VCaP (cell line): ENCODE measurements at regions not wholly inside any gene's neighbourhood (a gene's known extent, or its start where the extent isn't known, plus 50 kb on each side); places are given as distances from the start of the nearest gene placed in this dataset.

Experiments used
- H3K27ac ChIP-seq: fragments of 450-650 bp; 2 replicates; pipeline ENCODE4 v1.5.1; 2017
- CTCF ChIP-seq: fragments of 450-650 bp; conservative IDR thresholded peaks from 2 replicates; pipeline ENCODE4 v1.5.1; 2017; ENCODE audit warnings: mild to moderate bottlenecking, moderate library complexity

- no peak for TF ChIP-seq CTCF
- H3K27ac ChIP-seq: no peak overlapping the region
These were observed 199.4 kb upstream of the ZNF217 start for GRCh38 chr20:53792946-53793536.

GRCh38 chr20:53789989-53790675 lies 196.5 kb upstream of the ZNF217 start:
- H3K27ac ChIP-seq: peak overlapping the region; percentile 95; the same call in 1 of the 2 replicates
- TF ChIP-seq CTCF: no peak

GRCh38 chr20:53788253-53789022 lies 194.8 kb upstream of the ZNF217 start:
- H3K27ac ChIP-seq: peak overlapping the region; percentile 95
- no peak for TF ChIP-seq CTCF

- peak overlapping the region; percentile 95 for H3K27ac ChIP-seq
These were observed 193.9 kb upstream of the ZNF217 start for GRCh38 chr20:53787491-53787931.

- peak; percentile 24; the same call in 1 of the 2 replicates for TF ChIP-seq CTCF
- peak overlapping the region; percentile 95 for H3K27ac ChIP-seq
These were observed 193.0 kb upstream of the ZNF217 start for GRCh38 chr20:53786445-53787267.

- H3K27ac ChIP-seq: peak overlapping the region; percentile 95
- no peak for TF ChIP-seq CTCF
These were observed 192.4 kb upstream of the ZNF217 start for GRCh38 chr20:53786071-53786444.

GRCh38 chr20:53785320-53785719 lies 191.7 kb upstream of the ZNF217 start:
- no peak for TF ChIP-seq CTCF
- peak overlapping the region; percentile 95 for H3K27ac ChIP-seq
